ENCODE measurements at regions not wholly inside any gene's neighbourhood (a gene's known extent, or its start where the extent isn't known, plus 50 kb on each side); places are given as distances from the start of the nearest gene placed in this dataset.

DNA sequence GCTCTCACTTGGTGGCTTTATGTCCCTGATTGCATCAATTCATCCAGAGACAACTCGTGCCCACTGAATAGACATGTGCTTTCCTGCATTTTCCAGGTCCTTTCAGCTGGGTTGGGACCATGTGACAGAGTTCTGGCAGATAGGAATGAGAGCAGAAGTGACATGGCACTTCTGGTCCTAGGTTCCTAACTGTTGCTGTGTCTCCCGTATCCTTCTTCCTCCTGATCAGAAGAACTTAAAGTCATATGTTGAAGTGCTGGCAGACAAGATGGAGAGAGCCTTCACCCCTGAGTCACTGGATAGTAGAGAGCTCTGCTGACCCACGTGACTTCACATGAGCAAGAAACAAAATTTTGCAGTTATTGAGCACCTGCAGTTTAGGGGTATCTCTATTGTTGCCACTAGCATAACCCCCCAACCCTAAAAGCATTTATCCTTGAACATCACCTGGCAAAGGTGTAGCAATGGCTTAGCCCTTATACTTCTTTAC, 80.0 kb downstream of the NREP start:
- in situ Hi-C loops (cut with HindIII; ENCODE audit: low sequenced_read_pairs): no loop called here
- no peak for DNase-seq (ENCODE audit: low spot score)

DNA sequence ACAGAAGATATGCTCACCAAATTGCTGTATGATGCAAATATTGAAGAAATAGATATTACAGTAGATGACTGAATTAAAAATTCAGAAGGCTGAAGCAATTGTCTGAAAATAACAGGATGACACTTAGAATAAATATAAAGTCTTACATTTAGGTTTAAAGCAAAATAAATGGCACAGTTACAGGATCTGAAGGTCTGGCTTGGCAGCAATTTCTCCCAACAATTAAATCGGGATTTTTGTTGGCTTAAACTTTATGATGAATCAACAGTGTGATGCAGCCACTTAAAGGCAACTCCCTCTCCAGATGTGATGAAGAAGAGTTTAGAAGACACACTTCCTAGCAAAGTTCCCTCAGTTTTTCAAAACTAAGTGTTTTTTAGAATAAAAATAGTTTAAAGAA, 80.5 kb downstream of the NREP start:
- no peak for DNase-seq (ENCODE audit: low spot score)
- in situ Hi-C loops (cut with HindIII; ENCODE audit: low sequenced_read_pairs): no loop called here

DNA sequence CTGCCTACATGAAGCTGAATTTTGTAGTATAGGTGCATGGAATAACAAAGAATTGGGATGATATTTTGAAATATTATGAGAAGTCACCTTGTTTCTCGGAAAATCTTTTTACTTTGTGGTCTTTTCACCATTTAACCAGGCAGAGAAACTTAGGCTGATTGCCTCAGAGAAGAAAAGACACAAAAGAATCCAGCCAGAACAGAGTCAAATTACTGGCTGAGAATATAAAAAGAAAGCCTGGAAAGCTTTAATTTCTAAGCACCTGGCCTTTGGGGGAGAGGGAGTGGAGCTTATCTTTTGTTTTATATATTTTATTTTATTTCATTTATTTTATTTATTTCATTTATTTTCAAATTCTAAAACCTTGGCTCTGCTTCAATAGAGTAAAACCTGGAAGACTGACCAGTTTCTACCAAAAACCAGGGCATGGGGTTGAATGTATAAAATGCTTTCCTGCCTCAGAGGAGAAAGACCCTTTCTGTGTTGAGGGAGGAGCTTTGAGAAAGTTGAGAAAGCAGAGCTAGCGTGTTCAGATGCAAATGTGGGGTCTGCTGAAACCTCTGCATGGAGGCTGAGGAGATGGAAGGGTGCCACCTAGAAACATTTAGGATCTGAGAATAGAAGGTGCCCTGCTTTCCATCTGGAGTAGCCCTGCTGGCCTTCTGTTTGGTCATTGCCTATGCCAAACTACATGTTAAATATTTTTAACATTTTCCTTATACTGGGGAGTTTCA, 81.6 kb downstream of the NREP start:
- in situ Hi-C loops (cut with HindIII; ENCODE audit: low sequenced_read_pairs): no loop called here
- DNase-seq (ENCODE audit: low spot score): no peak

DNA sequence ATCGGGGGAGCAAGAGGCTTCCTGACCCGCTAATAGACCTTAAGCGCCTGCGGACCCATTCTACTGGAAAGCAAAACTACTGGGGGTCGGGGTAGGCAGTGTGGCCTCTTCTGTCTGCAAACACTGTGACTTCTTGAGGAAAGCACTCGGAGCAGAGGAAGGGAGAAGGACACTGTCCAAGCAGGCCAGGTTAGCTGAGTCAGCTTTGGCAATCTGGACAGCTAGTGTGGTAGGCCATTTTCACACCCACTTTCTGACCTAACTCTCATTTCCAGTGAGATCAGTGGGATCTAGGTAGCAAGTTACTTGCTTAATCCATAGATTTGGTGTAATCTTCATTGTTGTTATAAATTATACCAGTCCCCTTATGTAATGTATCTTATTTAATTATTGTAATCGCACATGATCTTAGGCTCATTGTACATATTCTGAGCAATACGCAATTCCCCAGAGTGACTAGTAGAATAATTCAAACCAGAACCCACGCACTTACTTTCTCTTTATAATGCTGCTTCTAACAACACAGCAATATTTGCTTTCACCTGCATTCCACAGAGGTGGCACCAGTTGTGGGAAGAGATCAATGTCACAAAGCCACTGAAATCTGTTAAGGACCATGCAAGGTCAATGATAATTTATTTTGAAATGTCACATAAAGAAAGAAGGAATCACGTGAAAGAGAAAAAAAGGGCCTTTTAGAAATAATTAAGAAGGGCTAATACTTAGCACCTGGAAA, 82.9 kb downstream of the NREP start:
- in situ Hi-C loops (cut with HindIII; ENCODE audit: low sequenced_read_pairs): no loop called here

DNA sequence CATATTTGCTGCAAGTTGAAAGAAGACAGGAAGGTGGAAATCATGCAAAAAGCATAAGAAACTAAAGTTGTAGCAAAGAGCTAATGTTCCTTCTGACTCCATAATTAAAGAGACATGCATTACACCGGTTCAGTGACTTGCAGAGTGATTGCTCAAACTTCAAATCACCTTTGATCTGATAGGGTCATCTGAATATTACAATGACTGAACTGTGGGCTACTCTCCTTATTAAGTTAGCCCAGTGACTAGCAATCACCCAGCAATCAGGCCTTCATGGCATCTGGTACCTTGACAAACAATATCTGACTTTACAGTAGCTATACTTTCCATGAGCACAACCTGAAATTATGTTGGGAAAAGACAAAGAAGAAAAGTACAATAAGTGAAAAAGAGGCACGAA, 84.9 kb downstream of the NREP start:
- in situ Hi-C loops (cut with HindIII; ENCODE audit: low sequenced_read_pairs): no loop called here
- DNase-seq (ENCODE audit: low spot score): no peak

More for the DNA sequence above, 82.9 kb downstream of the NREP start:
- no peak for DNase-seq (ENCODE audit: low spot score)

DNA sequence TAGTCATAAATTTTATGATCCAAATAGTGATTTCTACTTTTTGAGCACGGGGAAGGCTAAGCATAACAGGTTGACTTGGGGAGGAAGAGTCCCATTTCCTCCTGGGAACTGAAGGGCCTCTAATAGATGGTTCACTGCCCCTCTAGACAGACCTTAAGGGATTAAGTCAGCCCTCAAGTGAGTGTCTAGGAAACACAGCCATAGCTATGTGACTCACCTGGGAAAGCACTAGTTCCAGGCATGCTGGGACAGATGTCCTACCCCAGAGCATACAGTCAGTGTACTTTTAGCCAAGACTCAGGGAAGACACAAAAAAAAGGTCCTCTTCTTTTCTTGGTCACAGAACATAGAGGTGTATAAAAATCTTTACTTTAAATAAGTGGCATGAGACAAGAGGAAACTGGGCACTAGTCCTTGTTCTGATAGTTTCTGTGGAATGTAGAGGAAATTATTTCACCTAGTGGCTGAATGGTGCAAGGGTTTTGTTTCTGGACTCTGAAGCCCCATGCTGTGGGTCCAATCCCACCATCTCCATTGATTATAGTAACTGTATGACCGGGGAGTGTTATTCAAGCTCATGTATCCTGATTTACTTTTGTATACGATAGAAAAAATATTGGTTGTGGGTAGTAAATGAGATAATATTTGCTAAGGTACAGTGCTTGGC, 86.0 kb downstream of the NREP start:
- DNase-seq (ENCODE audit: low spot score): no peak
- in situ Hi-C loops (cut with HindIII; ENCODE audit: low sequenced_read_pairs): no loop called here

DNA sequence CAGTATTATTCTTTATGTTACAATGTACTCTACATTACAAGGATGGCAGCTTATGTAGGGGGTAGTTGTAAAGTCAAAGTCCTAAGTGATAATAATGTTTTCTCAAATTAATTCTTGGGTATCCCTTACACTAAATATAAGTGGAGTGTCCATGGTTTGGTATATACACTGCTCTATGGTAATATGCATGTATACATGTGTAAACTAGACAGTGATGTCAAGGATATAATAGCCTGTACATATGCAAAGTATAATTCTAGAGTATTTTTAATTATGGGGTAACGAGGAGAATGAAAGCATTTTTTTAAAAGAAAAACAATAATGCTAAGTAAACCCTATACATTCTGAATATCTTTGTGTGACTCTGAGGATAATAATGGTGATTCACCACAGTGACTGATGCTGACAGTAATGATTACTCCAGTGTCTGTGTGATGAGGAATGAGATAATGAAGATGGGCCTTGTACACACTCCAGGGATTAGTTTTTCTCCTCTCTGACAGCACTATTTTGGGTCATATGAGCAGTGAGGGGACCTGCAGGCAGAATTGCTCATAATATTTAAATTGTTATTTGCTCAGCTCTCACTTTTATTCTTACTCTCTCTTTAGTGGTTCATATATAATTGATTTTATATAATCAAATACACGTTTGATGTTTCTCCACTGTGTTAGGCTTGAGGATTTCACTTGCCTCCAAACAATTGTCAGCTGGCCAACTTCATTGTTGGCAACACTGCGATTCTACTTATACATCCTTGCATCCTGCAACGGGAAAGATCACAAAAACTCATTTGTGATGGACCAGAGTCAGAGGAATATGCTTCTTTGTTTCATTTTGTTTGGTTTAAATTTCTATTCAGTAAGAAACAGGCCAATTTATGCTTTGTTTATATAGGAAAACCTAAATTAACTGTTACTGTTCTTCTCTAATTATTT, 88.2 kb downstream of the NREP start:
- in situ Hi-C loops (cut with HindIII; ENCODE audit: low sequenced_read_pairs): no loop called here
- no peak for DNase-seq (ENCODE audit: low spot score)

DNA sequence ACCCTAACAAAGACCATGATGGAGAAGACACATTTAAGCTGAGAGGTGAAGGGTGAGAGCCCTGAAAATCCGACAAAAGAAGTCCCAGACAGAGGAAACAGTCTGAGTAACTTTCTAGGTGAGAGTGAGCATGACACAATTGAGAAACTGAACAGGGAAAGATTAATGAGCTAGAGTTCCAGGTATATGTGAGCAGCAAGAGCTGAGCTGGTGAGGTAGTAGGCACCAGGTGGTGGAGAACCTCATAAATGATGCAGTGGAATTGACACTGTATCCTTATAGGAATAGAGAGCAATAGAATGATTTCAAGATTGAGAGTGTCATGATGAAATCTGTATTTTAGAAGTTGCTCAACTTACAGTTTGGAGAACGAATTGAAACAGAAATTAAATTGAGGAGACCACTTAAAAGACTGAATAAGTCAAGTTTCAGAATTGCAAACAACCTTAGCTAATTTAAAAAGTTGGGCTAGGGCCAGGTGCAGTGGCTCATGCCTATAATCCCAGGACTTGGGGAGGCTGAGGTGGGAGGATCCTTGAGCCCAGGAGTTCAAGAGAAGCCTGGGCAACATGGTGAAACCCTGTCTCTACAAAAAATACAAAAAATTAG, 89.8 kb downstream of the NREP start:
- in situ Hi-C loops (cut with HindIII; ENCODE audit: low sequenced_read_pairs): no loop called here
- no peak for DNase-seq (ENCODE audit: low spot score)

DNA sequence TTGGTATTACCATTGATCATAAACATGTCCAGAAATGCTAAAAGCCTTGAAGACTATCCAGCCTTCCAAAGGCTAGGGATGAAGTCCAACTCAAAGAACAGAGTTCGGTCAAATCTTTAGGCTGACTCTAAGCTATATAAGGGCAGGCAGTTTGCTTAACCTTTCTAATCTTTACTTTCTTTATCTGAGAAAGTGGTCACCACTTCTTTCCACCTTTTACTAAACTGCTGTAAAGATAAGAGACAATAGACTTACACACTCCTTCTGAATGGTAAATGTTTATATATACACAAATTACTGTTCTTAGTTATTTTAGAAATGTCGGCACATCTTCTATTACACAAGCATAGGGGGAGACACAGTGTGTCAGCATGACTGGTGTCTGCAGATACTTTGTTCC, 100.4 kb downstream of the NREP start:
- DNase-seq (ENCODE audit: low spot score): no peak
- in situ Hi-C loops (cut with HindIII; ENCODE audit: low sequenced_read_pairs): no loop called here

DNA sequence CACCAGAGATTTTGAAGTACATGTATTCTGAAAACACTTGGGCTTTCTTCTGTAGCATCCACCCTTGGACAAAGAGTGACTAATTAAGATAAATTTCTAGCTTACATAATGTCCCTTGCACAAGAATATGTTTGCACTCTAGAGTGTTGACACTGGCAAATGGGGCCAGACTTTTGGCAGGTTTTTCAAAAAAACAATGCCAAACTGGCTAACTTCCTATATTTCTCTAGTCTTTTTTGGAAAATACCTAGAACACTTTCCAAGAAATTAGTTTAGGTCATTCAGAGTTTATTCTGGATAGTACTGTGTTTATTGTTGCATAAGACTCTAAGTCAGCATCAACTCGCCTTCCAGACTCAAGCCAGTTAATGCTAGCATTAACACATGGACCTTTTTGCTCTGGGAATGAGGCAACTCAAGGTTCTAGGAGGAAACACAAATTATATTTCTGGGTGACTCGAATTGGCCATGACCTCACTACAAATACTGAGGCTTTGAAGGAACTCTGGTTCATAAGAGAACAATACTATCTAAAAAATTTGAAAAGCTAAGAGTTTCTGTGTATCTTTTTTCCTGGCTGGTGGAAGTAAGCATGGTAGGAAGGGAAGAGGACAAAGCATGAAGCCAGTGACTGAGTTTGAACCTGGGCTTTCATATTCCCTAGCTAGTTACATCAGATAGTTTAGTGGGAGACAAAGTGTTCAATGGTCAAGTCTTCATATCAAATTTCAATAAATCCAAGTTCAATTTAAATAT, 101.6 kb downstream of the NREP start:
- DNase-seq (ENCODE audit: low spot score): peak; percentile 32
- in situ Hi-C loops (cut with HindIII; ENCODE audit: low sequenced_read_pairs): no loop called here

DNA sequence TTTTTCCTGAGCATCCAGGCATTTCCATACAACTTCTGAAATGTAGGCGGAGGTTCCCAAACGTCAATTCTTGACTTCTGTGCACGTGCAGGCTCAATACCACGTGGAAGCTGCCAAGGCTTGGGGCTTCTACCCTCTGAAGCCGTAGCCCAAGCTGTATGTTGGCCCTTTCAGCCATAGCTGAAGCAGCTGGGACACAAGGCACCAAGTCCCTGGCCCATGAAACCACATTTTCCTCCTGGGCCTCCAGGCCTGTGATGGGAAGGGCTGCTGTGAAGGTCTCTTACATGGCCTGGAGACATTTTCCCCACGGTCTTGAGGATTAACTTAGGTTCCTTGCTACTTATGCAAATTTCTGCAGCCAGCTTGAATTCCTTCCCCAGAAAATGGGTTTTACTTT, 103.6 kb downstream of the NREP start:
- no peak for DNase-seq (ENCODE audit: low spot score)
- in situ Hi-C loops (cut with HindIII; ENCODE audit: low sequenced_read_pairs): no loop called here

DNA sequence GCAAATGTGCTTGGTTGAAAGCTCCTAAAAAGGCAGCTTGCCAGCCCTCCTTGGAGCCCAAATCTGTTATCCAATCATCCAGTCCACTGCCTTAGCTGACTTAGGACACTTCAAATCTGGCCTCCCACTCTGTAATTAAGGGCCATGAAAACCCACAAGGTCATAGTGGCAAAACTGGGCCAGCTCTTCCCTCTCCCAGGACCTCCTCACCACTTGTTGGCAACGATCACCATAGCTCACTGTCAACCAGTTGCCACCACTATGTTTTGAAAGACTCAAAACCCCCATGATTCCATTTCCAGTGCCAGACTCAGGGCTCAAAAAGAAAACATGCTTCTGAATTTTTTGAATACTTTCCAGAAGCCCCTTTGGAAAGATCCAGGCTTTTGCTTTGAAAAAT, 107.5 kb downstream of the NREP start:
- in situ Hi-C loops (cut with HindIII; ENCODE audit: low sequenced_read_pairs): no loop called here
- no peak for DNase-seq (ENCODE audit: low spot score)

DNA sequence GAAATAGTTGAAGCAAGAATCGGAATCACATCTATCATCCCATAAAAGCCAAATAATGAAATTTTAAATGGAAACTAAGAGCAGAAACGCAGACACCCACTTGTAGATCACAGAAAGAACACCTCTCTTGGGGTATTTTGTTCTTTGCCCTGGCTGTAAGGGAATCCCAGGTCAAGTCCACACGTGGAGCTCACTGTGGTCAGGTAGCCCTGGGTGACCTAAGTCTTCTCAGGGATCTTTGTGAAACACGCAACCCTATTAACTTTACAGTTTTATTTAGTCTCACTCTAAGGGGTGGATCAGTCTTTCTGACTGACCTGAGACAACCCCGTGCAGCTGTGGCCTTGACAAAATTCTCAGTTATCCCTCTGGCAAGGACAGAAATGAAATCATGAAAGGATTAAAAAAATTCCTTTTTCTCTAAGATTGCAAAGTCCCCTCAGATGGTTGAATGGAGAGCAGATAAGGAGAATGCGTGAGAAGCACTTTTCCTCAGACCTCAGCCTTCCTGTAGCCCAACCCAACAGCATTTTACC, 111.6 kb downstream of the NREP start:
- no peak for DNase-seq (ENCODE audit: low spot score)
- in situ Hi-C loops (cut with HindIII; ENCODE audit: low sequenced_read_pairs): no loop called here

DNA sequence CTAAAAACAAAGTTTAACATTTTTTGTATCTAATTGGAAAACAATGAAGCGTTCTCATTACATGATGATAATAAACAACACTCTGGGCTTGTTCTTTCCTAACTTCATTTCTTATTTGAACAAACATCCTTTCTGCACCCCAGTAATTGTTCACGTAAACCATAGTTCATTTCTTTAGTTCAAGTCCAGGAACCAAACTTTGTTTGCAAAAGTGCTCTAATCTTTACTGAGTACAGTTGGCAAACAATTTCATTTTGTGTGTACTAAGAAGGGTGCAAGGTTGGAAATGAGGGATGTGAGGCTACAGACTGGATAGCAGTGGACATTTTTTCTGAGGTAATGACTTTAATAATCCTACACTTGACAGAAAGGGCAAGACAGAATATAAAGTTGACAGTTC, 113.5 kb downstream of the NREP start:
- no peak for DNase-seq (ENCODE audit: low spot score)
- in situ Hi-C loops (cut with HindIII; ENCODE audit: low sequenced_read_pairs): no loop called here

DNA sequence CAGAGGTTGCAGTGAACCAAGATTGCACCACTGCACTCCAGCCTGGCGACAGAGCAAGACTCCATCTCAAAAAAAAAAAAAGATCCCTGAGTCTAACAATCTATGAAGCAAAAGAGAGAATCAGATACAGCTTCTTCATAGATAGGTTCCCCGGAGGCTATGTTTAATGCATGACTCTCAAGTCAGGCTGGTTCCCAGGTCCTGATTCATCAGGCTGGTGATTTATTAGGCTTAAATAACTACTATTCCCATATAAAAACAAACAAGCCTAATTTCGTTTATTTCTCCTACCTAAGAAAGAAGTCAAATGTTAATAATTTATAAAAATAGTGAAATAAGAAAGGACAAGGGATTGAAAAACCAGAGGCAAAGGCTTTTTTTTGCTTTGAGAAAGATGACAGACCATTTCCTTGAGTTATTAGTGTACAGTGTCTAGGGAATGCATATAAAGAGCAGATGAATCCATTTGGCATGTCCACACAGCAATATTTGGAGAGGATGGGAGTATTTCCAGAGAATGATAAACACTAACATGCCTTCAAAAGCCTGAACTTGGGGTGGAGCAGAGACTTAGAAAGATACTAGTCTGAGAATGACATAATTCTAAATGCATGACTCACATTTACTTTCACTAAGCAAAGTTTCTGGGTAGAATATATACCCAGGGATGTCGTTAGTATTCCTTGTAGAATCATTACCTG, 115.3 kb downstream of the NREP start:
- in situ Hi-C loops (cut with HindIII; ENCODE audit: low sequenced_read_pairs): no loop called here
- no peak for DNase-seq (ENCODE audit: low spot score)

DNA sequence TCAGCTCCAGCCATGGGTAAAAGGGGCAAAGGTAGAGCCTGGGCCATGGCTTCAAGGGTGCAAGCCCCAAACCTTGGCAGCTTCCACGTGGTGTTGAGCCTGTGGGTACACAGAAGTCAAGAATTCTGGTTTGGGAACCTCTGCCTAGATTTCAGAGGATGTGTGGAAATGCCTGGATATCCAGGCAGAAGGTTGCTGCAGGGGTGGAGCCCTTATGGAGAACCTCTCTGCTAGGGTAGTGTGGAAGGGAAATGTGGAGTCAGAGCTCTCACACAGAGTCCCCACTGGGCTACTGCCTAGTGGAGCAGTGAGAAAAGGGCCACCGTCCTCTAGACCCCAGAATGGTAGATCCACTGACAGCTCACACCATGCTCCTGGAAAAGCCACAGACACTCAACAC, 117.1 kb downstream of the NREP start:
- in situ Hi-C loops (cut with HindIII; ENCODE audit: low sequenced_read_pairs): no loop called here
- DNase-seq (ENCODE audit: low spot score): no peak

DNA sequence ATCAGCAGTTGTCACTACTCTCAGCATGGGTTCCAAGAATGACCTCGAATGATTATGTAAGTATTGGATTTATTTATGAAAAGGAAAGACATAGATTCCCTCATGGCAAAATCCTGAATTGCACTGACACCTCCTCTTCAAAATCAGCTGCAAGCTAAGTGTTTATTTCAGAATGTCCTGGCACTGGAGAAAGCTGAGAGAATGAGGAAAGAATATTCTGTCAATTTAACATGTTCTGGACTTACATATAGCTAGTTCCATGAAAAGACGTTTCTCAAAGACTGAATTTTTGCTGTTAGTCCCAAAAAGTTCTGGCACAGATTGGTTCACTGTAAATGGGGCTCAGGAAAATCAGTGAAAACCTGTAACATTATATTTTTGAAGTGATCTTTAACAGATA, 120.3 kb downstream of the NREP start:
- in situ Hi-C loops (cut with HindIII; ENCODE audit: low sequenced_read_pairs): no loop called here

More for the DNA sequence above, 120.3 kb downstream of the NREP start:
- DNase-seq (ENCODE audit: low spot score): no peak

Measured in G401 (cell line).